Dedifferentiated amniotic fluid mesenchymal stem cell (primary cell): ENCODE measurements at regions not wholly inside any gene's neighbourhood (a gene's known extent, or its start where the extent isn't known, plus 50 kb on each side); places are given as distances from the start of the nearest gene placed in this dataset.

ENCODE experiments used
- DNase-seq: peaks from one replicate; pipeline ENCODE4 v3.0.0-alpha.2; 2016; ENCODE audit errors: extremely low spot score

DNA sequence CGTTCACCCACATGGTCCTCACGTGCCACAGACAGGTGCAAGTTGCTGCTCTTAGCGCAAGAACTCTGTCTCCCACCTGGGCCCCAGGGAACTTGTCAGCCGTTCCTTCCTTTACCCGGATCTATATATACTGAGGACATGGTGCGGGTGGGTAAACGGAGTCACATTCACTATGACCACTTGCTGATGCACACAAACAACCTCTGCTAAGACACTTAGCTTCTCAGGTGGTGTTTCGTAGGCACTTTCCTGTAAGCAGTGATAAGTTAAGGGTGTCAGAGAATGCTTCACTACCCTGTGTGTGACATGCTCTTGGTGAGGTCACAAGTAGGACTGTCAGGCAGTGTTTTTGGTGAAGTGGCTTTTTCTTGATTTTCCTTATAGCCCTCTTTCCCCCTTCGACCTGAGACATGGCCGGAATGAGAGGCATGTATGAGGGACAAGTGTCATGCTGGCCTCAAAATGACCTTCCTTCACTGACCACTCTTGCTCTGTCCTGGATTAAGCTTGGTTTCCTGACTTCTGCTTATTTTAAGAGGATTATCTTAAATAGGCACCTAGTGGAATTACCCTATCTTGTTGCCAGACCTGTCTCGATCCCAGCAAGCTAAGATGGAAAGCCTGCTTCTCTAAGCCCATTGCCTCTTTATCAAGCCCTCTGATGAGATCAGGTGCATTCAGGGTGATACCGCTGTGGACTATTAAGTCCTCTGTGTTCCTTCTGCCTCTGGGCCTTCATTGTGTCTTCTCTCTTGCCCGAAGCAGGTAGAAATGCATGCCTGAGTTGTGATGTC, 97.1 kb upstream of the CELF4 start:
- DNase-seq = no peak

DNA sequence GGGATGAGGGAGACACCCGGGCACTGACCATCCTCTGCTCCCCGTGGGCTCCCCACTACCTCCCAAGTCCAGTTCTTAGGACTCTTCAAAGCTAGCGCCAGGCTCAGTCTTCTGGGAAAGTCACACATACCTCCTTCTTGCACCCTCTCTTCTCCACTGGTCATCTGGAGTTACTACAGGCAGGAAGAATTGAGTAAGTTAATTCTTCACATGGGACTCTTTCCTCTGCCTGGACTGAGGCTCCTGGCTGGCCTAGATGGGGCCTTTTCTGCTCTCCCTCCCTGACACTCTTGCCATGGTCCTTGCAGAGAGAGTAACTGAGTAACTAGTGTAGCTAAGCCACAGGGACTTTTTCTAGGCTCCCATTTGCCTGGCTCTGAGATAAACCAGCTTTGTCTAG, 96.5 kb upstream of the CELF4 start:
- no peak for DNase-seq

DNA sequence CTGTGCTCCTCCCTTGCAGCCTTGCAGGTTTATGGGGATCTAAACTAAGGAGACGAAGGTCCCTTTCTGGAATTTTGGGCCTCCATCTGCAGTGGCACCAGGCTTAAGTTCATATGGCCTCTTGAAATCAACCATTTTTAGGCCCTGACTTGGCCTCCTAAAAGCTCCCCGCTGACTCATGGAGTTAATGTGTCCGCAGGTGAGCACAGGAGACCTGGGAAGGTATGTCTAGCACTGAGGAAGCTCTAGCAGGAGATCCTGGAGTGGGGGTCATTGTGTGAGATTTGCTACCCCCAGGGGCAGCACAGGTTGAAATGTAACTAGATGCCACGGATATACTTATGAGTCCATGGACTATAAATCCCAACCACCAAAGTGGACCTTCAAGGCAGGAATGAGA, 95.9 kb upstream of the CELF4 start:
- DNase-seq = no peak

GRCh38 chr18:37661061-37661460, 95.5 kb upstream of the CELF4 start:
- DNase-seq = no peak

GRCh38 chr18:37660658-37661057, 95.1 kb upstream of the CELF4 start:
- DNase-seq = no peak

- no peak for DNase-seq
These were observed 94.3 kb upstream of the CELF4 start for GRCh38 chr18:37659906-37660305.

DNA sequence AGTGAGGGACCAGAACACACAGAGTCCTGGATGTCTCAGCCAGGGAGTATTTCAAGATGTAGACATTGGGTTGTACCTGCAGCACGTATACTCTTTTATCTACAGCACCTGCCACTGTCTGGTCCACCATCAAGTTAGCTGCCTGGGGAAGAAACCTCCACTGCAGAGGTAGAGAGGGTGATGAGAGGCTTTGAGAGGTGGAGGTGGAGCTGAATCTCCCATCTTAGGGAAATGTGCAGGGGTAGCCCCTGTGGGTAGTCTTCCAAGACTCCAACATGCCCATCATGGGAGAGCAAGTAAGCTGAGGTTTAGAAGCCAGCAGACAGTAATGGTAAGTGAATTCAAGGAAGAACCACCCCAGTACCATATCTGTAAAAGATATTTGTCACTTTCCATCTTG, 93.3 kb upstream of the CELF4 start:
- no peak for DNase-seq

DNA sequence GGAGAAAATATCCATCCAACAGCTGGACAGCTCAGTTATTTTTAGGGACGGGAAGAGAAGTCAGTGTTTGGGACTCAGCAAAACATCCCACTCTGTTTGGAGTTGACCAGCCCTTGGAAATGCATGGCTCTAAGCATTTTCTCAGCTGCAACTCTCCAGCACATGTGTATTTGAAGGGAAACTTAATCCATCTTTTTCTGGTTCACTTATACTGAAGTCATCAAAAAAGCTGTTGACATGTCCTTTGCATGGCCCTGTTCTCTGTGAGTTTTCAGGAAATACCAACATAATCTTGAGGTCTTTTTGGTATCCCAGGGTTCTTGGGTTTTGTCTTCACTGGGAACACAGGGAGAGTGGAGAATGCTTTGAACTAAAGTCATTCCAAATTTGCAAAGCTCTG, 91.9 kb upstream of the CELF4 start:
- DNase-seq = no peak

DNA sequence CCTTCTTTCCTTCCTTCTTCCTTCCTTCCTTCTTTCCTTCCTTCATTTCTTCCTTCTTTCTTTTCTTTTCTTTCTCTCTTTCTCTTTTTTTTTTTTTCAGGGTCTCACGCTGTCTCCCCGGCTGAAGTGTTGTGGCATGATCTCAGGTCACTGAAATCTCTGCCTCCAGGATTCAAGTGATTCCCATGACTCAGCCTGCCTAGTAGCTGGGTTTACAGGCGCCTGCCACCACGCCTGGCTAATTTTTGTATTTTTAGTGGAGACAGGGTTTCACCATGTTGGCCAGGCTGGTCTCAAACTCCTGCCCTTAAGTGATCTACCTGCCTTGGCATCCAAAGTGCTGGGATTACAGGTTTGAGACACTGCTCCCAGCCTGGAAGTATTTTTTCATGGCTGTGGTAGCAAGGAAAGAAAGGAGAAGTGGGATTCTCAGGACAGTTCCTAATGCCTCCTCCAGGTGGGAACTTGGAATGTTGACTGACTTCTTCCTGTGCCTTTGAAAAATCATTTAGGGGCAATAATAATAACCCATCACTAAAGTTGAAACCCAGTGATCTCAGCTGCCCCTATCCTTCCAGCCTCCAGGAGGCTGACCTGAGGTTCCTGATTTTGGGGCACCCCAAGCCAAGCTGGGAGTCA, 89.3 kb upstream of the CELF4 start:
- no peak for DNase-seq

- no peak for DNase-seq
These were observed 88.4 kb upstream of the CELF4 start for GRCh38 chr18:37654034-37654433.

DNA sequence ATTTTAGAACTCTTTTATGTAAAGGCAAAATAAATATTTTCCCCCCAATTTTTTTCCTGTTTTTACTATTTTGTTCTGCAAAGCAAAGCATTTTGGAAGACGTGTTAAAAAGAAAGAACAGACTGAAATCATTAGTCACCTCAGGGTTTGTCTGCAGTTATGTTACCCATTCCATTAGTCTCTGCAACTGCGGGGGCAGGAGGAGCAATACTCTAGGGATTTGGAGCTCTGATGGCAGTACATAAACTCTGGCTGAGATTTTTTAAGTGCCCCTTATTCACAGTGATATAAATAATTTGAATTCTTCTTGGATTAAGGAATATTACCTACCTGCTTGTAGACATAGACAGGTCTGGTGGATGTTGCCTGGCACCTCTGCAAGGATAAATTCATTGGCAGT, 88.0 kb upstream of the CELF4 start:
- no peak for DNase-seq

- no peak for DNase-seq
These were observed 84.3 kb upstream of the CELF4 start for GRCh38 chr18:37649930-37650329.

- DNase-seq = no peak
These were observed 83.8 kb upstream of the CELF4 start for GRCh38 chr18:37649416-37649815.

DNA sequence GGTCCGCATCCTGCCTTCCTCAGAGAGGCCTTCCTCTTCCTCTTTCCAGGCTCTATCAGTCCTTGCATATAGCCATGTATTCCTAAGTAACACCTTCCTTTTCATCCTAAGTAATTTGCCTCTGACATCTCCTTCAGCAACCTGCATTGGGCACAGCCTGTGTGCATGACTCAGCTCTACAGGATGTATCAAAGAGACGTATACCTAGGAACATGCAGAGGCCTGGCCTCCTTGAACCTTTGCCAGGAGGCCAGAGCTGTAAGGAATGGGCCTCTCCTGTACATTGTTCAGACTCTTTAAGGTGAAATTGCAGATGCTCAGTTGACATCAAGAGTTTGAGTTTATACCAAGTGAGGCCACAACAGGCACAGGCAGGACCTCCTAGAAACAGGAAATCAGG, 76.0 kb upstream of the CELF4 start:
- no peak for DNase-seq

GRCh38 chr18:37640504-37640903, 74.9 kb upstream of the CELF4 start:
- DNase-seq = no peak

- no peak for DNase-seq
These were observed 74.2 kb upstream of the CELF4 start for GRCh38 chr18:37639846-37640245.

GRCh38 chr18:37637478-37637850, 71.9 kb upstream of the CELF4 start:
- no peak for DNase-seq

- DNase-seq = no peak
These were observed 71.4 kb upstream of the CELF4 start for GRCh38 chr18:37636831-37637477.

- DNase-seq = no peak
These were observed 68.9 kb upstream of the CELF4 start for GRCh38 chr18:37634516-37634915.

DNA sequence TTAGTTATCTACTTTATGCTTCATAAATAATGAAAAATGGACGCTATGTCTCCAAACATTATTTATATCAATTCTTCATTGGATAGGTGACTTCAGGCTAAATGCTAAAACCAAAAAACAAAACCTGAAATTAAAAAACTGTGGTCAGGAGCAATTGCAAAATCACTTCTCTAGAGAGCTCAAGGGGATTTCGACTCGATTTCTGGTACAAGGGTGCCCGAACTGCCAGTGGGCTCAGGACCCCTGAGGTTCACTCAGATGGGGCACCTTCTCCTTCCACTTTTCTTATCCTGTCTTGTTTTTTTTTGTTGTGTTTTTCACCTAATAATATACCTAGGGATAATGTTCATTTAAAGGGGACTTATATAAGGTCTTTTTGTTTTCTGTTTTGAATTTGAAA, 65.8 kb upstream of the CELF4 start:
- DNase-seq = no peak

GRCh38 chr18:37630334-37630733, 64.7 kb upstream of the CELF4 start:
- DNase-seq = no peak

- no peak for DNase-seq
These were observed 63.0 kb upstream of the CELF4 start for GRCh38 chr18:37628470-37629220.

GRCh38 chr18:37624318-37624717, 58.7 kb upstream of the CELF4 start:
- no peak for DNase-seq
